Left colon (tissue), 2 donors: ENCODE measurements at regions not wholly inside any gene's neighbourhood (a gene's known extent, or its start where the extent isn't known, plus 50 kb on each side); places are given as distances from the start of the nearest gene placed in this dataset.
"Not testable (repeated sequence)": the region's sequence is repeated elsewhere in the genome, so short reads cannot be mapped to it uniquely, and the experiment has no call there.

ENCODE experiments used
- ATAC-seq: fragments of 200-7000 bp; cut with Tn5 transposase; one replicate; pipeline ENCODE4 v1.9.1; 2020; ENCODE audit warnings: mild to moderate bottlenecking, moderate library complexity
- DNase-seq, 2 donors: peaks; one replicate each; pipeline ENCODE4 v3.0.0-alpha.2; 2020
- intact Hi-C, 2 donors: fragments of 100-400 bp; cut with DNase I in 1 of 2; cut with micrococcal nuclease in 1 of 2; formaldehyde crosslinking; loops; one replicate each; pipeline versions ENCODE4 v1.11.2 to v1.14.0; 2022; cut with DNase I, micrococcal nuclease
- donor health status: DM: no; HTN: no; CAD: no.
- donor health status: DM: yes; HTN: yes; CAD: no.

DNA sequence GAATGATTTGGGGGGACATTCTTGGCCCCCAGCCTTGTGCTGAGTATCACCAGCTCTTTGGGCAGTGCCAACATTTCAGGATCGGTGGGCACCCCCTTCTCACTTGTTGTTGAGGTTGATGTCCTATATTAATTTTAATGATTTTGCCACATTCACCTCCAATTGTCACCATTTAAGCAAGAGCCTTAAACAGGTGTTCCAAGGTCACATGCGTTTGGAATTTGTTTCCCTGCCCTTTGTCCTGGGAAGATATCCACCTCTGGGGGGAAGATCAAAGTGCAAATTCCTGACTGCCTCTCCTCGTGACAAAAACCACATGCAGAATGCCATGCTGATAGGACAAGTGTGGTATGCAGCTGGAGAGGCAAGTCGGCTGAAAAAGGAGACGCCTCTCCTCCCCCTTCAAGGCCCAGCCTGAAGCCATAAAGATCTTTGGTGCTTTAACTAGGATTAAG lies 72.5 kb upstream of the ID2 start:
- ATAC-seq (peak; percentile 70), DNase-seq (no peak)
- intact Hi-C loops, result no loop called here

DNA sequence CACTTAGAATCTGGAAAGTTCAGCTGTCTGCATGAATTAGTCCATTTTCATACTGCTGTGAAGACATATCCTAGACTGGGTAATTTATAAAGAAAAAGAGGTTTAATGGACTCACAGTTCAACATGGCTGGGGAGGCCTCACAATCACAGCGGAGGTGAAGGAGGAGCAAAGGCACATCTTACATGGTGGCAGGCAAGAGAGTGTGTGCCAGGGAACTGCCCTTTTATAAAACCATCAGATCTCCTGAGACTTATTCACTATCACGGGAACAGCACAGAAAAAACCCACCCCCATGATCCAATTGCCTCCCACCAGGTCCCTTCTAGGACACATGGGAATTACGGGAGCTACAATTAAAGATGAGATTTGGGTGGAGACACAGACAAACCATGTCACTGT lies 71.1 kb upstream of the ID2 start:
- intact Hi-C loops, ATAC-seq, DNase-seq: not testable (repeated sequence)

DNA sequence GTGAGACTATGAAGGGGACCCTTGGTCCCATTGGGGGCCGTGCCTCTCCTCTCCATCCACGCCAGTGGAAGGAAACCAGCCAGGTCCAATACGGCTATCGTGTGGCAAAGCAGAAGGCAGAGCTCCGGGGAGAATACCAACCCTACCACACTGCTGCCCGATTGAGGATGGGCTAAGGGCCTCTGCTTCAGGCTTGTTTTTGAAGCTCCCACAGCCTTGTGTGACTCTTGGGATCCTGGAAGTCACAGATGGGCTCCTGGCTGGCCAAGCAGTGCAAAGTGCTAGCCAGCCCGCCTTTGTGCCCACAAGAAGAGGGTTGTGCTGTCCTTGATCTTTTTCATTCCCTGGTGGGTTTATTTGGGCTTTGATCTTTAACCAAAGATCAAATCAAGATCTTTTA lies 70.6 kb upstream of the ID2 start:
- intact Hi-C loops, result no loop called here
- DNase-seq (no peak), ATAC-seq (no peak)

DNA sequence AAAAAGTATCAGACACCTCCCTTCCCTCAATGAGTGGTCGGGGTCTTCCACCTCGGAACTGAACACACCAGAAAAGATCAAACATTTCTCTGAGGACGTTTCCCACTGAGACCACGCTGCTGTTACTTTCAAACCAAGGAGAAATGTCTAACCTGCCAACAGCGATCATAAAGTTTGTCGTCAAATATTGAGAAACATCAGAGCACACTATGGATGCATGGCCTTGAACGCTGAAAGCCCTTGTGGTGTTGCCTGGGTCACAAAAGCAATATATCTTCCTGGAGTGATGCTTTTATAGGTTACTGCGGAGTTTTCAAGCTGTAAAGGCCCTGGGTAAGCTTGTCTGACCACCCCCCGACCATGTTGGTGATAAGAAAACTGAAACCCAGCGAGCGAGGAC lies 70.2 kb upstream of the ID2 start:
- intact Hi-C loops, result no loop called here
- ATAC-seq (peak; percentile 41), DNase-seq (no peak)

DNA sequence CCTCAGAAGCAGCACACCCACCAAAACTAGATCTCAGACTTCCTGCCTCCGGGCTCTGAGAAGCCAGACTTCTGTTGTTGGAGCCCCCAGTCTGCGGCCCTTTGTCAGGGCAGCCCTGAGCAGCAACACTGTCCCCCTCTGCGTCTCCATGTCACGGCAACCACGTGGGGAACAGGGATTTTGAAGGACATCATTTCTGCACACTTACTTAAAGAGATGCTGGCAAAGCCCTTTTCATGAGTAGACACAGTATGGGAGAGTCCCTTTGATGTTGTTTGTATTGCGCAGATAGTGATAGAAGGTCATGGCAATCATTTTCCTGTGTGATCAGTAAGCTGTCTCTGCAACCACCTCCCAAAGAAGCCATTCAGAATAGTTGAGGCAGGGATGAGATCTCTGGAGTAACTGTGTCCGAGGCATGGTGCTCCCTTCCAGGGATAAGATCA lies 69.1 kb upstream of the ID2 start:
- intact Hi-C loops, result no loop called here
- ATAC-seq (no peak), DNase-seq (no peak)

DNA sequence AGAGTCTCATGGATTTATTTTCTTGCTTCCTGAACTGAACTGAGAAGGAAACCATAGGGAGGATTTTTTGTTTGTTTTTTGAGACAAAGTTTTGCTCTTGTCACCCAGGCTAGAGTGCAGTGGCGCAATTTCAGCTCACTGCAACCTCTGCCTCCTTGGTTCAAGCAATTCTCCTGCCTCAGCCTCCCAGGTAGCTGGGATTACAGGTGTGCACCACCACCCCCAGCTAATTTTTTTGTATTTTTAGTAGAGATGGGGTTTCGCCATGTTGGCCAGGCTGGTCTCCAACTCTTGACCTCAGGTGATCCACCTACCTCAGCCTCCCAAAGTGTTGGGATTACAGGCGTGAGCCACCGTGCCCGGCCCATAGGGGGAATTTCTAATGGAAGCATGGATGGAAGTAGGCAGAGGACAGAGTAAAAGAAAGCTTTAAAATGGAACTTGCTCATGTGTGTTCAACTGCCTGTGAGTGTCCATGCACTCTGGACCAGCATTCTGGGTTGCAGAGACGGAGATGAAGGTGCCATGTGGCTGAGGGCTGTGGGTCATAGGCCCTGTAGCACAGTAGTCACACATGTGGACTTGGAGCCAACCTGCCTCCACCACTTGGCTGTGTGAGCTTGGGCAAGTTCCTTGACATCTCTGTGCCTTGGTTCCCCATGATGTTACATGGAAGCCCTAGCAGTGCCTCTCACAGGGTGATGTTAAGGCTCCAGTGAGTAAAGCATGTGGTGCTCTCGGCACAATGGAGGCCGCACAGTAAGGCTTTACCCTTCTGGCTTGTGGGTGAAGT lies 68.5 kb upstream of the ID2 start:
- ATAC-seq, intact Hi-C loops, DNase-seq: not testable (repeated sequence)

DNA sequence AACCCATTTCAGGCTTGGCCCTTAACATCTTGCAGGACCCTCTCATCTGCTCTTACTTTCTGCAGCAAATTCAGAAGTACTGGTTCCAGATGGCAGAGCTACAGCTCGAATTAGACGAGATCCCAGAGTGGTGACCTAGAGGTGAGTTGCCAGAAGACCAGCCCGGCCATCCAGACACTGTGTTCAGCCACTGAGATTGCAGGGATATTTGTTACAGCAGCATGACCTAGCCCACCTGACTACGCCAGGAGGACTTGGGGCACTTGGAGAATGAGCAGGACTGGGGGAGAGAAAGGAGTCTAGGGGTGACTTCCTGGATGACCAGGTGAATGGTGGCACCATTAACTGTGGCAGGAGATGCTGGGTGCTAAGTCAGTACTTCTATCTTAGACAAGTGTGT lies 67.2 kb upstream of the ID2 start:
- ATAC-seq (no peak), DNase-seq (no peak)
- intact Hi-C loops, result no loop called here

DNA sequence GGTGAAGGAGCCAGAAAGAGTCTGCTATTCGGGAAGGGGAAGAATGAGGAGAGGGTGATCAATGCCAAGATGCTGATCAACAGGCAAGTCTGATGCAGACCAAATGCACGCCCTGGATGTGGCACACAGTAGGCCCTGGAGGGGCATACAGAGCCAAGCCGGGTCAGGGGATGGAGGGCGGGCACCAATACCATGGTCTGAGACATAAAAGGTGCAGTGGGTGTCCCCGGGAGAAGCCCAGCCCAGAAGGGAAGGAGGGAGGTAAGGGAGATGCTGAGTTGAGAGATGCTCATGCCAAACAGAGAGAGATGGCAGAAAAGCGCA lies 66.6 kb upstream of the ID2 start:
- no peak for DNase-seq
- ATAC-seq, result no peak
- intact Hi-C loops, result no loop called here

DNA sequence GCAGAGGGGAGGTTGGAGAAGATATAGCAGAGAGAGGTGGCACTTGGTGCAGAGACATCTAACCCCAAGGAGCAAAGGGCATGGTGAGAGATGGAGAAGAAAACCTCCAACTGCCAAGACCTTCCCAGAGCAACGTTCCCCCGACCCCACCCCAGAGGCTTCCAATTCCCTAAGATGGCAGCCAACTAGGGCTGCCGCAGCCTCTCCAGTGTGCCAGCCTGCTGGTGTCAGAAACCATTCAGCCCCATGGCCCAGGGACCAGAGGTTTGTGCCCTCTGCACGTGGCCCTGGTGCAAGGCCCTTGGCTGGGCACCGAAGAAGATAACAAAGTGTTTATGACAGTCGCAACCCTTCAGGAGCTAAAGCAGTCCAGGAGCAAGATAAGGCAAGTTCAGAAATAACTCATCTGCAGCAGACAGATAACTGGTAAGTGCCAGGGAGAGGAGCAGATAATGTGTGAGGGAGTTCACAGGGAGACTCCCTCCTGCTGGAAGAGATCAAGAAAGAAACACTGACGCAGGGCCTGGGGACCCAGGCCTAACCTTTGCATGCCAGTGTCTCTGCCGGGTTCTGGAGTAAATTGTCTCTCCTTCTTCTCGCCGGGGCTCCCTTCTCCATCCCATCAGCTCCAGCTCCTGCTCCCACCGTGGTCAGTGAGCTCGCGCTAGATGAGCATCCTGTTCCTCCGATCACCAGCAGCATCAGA lies 66.1 kb upstream of the ID2 start:
- DNase-seq (no peak), ATAC-seq (no peak)
- intact Hi-C loops, result no loop called here

DNA sequence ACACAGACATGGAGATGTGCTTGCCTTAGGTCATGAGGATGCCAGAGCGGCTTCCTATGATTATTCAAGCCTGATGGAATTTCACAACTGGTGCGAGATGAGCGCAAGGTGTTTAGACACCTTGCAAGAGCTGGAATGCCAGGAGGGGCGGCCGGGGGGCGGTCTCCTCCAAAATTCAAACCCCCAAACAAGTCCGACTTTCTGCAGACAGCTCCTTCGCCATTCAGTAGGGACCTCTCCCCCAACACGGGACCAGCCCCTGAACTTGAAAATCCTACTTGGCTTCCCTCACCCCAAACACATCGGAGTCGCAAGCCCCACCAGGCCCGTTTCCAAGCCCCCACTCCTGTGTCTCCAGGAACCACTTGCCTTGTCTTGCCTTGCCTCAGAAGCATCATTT lies 64.8 kb upstream of the ID2 start:
- DNase-seq (no peak), ATAC-seq (no peak)
- intact Hi-C loops, result no loop called here

DNA sequence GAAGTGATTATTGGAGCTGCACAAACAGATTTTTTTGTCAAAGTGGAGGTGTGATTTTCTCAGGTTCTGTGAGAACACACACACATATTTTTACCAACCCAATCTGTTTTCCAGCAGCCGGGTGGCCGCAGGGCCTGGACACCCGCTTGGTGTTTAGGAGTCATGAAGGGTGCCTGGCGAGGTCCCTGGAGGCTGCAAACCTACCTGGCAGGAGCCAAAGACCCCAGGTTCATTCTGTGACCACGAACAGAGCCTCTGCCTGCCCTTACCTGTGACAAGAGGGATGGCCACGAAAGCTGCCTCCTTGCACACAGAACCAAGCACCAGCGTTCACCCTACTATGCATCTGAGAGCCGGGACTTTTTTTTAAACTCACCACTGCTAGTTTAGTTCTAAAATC lies 64.3 kb upstream of the ID2 start:
- DNase-seq (no peak), ATAC-seq (no peak)
- intact Hi-C loops, result no loop called here

DNA sequence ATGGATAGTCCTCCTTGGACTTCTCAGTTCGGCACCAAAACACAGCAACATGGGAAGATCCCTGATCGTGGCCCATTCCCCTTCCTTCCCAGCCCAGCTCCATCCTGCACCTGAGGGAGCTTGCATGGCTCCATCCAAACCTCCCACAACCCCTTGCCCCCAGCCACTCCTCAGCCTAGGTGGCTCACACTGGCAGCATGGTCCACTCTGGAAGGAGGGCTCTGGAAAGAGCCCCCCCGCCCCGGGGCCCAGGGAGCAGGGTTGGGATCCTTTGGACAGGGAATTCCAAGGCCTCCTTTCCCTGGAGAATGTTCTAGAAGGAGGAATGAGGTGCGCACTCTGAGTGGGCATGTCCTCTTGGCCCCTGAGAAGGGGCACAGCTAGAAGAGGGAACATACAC lies 62.8 kb upstream of the ID2 start:
- intact Hi-C loops, result no loop called here
- no peak for ATAC-seq
- DNase-seq, result no peak

DNA sequence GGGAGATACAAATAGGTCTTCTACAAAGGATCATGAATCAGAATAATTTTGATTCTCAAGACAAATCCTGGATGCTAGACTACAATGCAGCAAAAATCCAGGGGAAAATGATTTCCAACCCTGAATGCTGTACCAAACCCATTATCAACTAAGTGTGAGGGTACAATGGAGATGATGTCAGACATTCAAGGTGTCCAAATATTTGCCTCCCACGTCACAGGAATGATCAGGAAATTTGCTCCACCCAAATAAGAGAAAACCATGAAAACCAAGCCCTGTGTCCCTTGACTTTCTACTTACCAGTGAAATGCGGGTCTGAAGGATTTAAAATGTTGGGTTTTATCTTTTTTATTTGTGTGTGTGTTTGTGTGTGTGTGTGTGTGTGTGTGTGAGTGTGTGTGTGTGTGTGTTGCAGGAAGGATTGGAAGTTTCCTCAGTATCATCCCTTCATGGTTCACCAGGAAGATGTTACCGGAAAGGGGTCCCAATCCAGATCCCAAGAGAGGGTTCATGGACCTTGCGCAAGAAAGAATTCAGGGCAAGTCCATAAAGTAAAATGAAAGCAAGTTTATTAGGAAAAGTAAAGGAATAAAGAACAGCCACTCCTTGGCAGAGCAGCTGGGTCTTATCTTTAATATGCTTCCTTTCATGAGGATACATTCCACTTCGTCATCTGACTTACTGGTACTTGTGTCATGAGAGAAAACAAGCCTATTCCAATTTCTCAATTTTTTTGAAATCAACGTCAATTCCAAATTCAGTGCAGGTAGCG lies 61.1 kb upstream of the ID2 start:
- DNase-seq (no peak), ATAC-seq (peak; percentile 48)
- intact Hi-C loops, result no loop called here

DNA sequence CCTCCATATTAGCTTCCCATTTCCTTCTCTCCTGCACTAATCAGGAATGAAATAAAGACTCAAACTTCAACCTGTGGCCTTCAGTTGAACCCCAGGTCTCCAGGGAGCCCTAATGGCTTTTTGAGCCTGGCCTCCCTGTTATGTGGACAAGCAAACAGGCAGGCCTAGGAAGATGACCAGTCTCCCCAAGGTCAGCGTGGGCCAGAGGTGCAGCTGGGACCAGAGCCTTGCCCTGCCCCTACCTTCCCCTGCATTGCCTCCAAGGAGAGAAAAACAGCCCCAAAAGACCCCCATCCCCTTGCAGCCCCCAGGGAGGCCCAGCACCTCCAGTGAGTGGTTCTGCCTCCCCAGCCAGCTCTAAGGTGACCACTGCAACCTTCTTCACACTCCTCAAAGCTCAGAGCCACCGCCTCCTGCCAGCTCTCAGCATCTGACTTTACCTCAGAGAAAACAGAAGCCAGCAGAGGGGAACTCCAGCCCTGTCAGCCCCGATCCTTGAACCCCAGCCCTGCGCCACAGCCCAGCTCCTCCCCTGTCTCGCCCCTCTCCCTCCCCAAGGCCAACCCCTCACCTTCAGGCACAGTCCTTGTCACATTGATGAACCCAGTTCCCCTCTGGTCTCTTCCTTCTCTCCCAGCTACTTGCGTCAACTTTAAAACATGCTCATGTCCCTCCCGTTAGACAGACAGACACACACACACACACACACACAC lies 59.5 kb upstream of the ID2 start:
- intact Hi-C loops, result no loop called here
- ATAC-seq (no peak), DNase-seq (no peak)

DNA sequence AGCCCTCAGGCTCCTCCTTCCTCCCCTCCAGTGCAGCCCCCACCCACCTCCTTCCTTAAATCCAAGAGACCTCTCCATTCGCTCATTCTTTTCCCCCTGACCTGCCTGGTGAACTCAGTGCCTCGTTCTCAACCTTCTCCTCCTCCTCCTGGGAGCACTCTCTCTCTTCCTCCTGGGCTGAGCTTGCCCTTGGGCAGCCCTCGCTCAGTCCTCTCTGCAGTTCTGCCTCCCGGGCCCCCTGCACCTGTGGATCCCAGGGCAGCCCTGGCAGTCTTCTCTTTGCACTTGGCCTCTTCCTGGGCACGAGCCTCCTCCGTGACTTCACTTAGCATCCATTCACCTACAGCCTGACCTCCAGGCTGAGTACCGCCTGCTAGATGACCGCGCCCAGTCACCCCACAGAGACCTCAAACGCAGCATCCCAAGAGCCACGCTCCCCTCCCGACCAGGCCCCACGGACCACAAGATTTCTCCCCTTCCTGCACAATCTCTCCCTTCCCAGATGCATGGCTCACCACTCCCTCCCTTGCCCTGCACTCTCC lies 58.9 kb upstream of the ID2 start:
- no peak for DNase-seq
- no peak for ATAC-seq
- intact Hi-C loops, result no loop called here

DNA sequence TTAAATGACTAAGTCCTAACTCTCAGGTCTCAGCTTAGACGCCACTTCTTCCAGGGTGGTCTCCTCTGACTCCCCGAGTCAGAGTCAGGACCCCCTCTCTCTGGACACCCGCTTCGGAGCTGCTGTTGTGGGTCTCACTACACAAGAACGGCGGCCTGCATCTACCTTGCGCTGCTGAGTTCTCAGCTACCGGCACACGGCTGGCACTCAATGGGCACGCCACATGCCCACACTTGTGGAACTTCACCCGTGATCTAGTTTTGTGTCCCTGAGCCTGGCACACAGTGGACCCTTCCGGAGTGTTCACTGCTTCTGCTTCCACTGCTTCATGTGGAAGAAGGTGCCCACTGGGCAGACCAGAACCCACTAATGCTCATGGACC lies 58.3 kb upstream of the ID2 start:
- no peak for ATAC-seq
- DNase-seq, result no peak
- intact Hi-C loops, result no loop called here

DNA sequence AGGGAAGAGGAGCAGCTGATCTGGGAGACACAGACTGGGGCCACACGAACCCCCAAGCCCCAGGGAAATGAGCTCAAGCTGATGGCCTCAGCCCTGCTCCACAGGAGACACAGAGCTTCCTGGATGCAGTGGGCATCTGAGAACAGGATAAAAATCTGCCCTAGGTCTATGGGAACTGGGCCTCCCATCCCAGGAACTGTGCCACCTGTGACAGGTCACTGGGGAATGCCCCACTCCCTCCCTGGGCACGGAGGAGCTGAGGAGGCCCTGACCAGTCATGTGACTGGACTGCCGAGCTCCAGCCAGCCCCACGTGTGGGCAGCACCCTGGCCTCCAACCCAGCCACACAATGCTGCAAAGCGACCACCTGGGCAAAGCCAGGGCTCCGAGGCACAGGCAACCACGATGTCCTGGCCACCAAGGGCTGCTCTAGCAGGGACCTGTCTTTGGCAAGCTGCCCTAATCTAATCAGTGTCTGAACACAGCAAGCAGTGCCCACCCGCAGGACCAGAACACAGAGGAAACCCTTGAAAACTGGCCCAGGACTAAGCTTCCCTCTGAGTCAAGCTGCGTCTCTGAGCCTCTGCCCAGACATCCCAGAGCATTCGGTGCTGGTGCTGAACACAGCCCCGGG lies 57.8 kb upstream of the ID2 start:
- no peak for ATAC-seq
- intact Hi-C loops, result no loop called here
- no peak for DNase-seq

DNA sequence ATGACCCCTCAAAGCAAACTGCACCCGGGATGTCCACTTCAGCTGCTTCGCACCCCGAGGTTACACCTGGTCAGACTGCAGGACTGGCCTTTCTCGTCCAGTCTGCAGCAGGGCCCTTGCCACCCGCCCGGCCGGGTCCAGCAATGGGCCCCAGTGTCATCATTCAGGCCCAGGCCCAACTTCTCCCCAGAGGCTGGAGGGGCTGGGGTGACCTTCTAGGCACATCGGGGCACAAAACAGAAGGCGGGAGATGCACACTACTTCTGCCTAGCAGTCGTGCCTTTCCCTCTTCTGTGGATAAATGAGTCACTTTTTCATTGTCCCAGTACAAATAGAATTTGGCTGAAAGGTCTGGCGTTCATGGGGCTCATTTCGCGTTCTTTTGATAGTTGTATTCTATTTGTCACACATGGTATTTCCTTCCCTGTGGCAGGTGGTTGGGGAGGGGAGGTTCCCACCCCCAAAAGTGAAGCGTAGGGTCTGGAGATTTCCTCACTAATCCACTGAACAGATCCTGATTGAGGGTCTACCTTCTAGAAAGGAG lies 56.9 kb upstream of the ID2 start:
- DNase-seq (no peak), ATAC-seq (no peak)
- intact Hi-C loops, result no loop called here
